ENCODE measurements at regions not wholly inside any gene's neighbourhood (a gene's known extent, or its start where the extent isn't known, plus 50 kb on each side); places are given as distances from the start of the nearest gene placed in this dataset.
"Not testable (repeated sequence)": the region's sequence is repeated elsewhere in the genome, so short reads cannot be mapped to it uniquely, and the experiment has no call there.

DNA sequence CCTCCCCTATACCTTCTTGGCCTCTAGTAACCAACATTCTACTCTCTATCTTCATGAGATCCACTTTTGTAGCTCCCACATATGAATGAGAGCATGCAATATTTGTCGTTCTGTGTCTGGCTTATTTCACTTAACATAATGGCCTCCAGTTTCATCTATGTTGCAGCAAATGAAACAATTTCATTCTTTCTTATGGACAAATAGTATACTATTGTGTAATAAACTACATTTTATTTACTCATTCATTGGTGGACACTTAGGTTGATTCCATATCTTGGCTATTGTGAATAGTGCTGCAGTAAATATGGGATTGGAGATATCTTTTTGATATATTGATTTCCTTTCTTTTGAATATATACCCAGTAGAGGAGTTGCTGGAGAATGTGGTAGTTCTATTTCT, 151.1 kb downstream of the JRKL start:
- TF ChIP-seq, protein P1, sequence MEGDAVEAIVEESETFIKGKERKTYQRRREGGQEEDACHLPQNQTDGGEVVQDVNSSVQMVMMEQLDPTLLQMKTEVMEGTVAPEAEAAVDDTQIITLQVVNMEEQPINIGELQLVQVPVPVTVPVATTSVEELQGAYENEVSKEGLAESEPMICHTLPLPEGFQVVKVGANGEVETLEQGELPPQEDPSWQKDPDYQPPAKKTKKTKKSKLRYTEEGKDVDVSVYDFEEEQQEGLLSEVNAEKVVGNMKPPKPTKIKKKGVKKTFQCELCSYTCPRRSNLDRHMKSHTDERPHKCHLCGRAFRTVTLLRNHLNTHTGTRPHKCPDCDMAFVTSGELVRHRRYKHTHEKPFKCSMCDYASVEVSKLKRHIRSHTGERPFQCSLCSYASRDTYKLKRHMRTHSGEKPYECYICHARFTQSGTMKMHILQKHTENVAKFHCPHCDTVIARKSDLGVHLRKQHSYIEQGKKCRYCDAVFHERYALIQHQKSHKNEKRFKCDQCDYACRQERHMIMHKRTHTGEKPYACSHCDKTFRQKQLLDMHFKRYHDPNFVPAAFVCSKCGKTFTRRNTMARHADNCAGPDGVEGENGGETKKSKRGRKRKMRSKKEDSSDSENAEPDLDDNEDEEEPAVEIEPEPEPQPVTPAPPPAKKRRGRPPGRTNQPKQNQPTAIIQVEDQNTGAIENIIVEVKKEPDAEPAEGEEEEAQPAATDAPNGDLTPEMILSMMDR (IDR thresholded peaks at IDR 0.05; ENCODE audit: low read depth, low read length) = no peak

DNA sequence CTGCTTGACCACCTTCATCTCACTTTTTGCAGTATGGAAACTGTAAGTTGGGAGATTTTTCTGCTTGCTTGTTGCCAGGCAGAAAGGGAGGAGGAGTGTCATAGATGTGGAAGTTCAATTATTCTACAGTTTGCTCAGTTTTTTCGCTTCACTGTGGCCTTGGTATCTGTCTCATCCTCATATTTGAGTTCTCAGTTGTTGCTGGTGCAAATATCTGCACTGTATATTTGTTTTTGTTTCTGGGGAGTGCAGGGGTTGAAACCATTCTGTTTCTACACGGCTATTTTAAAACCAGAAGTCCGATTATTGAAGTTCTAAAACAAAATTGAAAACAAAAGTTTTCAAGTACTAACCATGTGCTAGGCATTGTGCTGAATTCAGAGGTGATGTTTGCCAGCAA, 153.4 kb downstream of the JRKL start:
- TF ChIP-seq, protein P1 (IDR thresholded peaks at IDR 0.05; ENCODE audit: low read depth, low read length) = no peak
- no peak for DNase-seq (ENCODE audit: extremely low read depth, low read depth)

More for the DNA sequence above, 151.1 kb downstream of the JRKL start:
- DNase-seq (ENCODE audit: extremely low read depth, low read depth) = no peak

DNA sequence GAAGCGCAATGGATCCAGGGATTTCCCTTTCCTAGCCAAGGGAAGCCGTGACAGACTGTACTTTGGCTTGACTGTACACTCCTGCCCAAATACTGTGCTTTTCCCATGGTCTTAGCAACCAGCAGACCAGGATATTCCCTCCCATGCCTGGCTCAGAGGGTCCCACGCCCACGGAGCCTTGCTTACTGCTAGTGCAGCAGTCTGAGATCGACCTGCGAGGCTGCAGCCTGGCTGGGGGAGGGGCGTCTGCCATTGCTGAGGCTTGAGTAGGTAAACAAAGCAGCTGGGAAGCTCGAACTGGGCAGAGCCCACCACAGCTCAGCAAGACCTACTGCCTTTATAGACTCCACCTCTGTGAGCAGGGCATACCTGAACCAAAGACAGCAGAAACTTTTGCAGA, 155.4 kb downstream of the JRKL start:
- not testable (repeated sequence) for DNase-seq (ENCODE audit: extremely low read depth, low read depth)

DNA sequence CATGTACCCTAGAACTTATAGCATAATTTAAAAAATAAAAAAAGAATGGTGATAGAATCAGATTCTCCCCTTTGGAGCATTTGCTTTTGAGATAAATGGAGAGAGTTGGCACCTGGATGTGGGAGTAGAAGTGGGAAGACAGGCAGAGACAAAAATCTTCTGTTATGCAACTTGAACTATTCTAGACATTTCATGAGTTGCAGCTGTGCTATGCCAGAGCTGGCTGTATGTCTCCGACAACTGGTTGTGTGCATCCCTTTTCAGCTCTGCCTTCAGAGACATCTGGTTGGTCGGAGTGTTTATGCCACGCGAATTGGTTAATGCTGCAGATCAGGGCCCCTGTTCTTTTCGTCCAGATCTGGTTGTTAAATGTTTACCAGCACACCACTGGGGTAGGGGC, 161.3 kb downstream of the JRKL start:
- TF ChIP-seq, protein P1 (IDR thresholded peaks at IDR 0.05; ENCODE audit: low read depth, low read length) = no peak
- DNase-seq (ENCODE audit: extremely low read depth, low read depth) = no peak

DNA sequence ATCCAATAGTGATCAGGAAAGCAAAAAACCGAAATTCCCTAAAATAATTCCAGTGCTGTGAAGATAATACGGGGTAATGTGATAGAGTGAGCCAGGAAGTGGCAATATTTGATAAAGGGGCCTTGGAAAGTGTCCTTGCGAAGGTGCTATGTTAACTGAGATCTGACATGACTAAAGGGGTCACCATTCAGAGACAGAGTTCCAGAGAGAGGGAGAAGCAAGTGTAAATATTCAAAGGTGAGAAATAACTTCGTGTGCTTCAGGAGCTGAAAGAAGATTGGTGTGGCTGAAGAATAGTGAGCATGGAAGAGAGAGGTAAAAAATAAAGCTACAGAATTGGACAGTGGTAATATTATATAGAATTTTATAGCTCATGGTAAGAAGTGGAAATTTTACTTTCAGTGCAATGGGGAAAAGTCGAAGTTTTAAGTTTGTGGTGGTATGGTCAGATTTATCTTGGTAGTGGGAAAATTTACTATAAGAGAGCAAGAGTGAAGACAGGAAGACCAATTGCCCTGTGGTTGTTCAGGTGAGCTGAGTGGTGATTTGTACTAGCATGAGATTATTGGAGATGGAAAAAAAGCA, 164.5 kb downstream of the JRKL start:
- DNase-seq (ENCODE audit: extremely low read depth, low read depth) = no peak
- TF ChIP-seq, protein P1 (IDR thresholded peaks at IDR 0.05; ENCODE audit: low read depth, low read length) = no peak

DNA sequence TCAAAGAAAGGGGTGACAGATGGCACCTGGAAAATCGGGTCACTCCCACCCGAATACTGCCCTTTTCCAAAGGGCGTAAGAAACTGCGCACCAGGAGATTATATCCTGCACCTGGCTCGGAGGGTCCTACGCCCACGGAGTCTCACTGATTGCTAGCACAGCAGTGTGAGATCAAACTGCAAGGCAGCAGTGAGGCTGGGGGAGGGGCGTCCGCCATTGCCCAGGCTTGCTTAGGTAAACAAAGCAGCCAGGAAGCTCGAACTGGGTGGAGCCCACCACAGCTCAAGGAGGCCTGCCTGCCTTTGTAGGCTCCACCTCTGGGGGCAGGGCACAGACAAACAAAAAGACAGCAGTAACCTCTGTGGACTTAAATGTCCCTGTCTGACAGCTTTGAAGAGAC, 166.0 kb downstream of the JRKL start:
- DNase-seq (ENCODE audit: extremely low read depth, low read depth) = not testable (repeated sequence)

DNA sequence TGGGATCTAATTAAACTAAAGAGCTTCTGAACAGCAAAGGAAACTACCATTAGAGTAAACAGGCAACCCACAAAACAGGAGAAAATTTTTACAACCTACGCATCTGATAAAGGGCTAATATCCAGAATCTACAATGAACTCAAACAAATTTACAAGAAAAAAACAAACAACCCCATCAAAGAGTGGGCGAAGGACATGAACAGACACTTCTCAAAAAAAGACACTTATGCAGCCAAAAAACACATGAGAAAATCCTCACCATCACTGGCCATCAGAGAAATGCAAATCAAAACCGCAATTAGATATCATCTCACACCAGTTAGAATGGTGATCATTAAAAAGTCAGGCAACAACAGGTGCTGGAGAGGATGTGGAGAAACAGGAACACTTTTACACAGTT, 170.9 kb downstream of the JRKL start:
- not testable (repeated sequence) for DNase-seq (ENCODE audit: extremely low read depth, low read depth)

DNA sequence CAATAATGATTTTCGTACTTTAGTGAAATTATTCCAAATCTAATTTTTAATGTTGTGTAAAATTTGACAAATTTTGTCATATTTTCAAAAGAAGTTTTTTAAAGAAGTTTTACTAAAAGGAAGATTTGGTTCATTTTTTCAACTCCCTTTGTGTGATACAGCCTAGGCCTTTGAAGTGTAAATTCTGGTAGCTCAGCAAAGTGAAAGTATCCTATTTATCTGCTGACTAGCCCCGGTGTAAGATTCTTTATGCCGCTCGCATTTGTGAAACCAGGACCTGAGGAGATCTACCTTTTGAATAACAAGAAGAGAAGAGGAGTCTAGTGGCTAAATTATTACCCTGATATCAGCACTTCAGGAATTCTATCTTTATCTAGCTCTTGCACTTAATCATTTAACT, 177.4 kb downstream of the JRKL start:
- TF ChIP-seq, protein P1 (IDR thresholded peaks at IDR 0.05; ENCODE audit: low read depth, low read length) = no peak
- no peak for DNase-seq (ENCODE audit: extremely low read depth, low read depth)

DNA sequence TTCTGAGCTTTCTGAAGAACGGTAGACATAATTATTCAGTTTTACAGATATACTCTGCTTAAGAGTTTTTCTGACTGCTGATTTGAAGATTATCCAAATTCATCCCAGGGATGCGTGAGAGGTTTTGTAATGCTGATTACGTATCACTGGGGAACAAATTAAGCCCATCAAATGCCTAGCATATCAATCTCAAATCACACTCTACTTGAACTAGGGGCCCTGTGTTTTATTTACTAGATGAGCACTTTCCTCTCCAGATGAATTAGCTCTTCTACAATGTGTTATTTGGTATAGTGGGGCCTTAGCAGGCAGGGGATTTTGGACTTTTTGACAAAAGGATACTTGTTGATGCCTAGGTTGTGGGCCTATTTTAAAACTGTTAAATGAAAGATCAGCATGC, 177.9 kb downstream of the JRKL start:
- DNase-seq (ENCODE audit: extremely low read depth, low read depth) = no peak
- TF ChIP-seq, protein P1 (IDR thresholded peaks at IDR 0.05; ENCODE audit: low read depth, low read length) = no peak

All from AG09319 (cell line).